Activated T-helper 1 cell treated with anti-CD3 and anti-CD28 coated beads, Interleukin-12 subunit alpha, Interleukin-12 subunit beta, Interleukin-2, Interleukin-4 antibody, amounts not matched to agents 30 ng/mL and 10 ng/mL and 1 ng/mL, durations not matched to agents 14 hours and 24 hours and 36 hours (primary cell): ENCODE measurements at regions not wholly inside any gene's neighbourhood (a gene's known extent, or its start where the extent isn't known, plus 50 kb on each side); places are given as distances from the start of the nearest gene placed in this dataset.
A peak's percentile ranks its signal among the peaks of the same experiment; 100 is the strongest.

ENCODE experiments used
- DNase-seq: peaks from one replicate; pipeline ENCODE4 v3.0.0; 2021; ENCODE audit warnings: low spot score
- H3K27ac Mint-ChIP-seq: one replicate; pipeline ENCODE4 v1.8.0; 2021; ENCODE audit warnings: mild to moderate bottlenecking, mixed read lengths
- H3K27me3 Mint-ChIP-seq: one replicate; pipeline ENCODE4 v1.8.0; 2022; ENCODE audit warnings: mild to moderate bottlenecking, moderate library complexity, mixed read lengths; ENCODE audit not compliant: insufficient read depth
- H3K36me3 Mint-ChIP-seq: one replicate; pipeline ENCODE4 v1.8.0; 2021; ENCODE audit warnings: low read depth, mixed read lengths
- H3K4me1 Mint-ChIP-seq: one replicate; pipeline ENCODE4 v1.8.0; 2021; ENCODE audit warnings: low read depth, mixed read lengths
- H3K4me3 Mint-ChIP-seq: one replicate; pipeline ENCODE4 v1.8.0; 2021; ENCODE audit warnings: mild to moderate bottlenecking, moderate library complexity, mixed read lengths
- H3K9me3 Mint-ChIP-seq: one replicate; pipeline ENCODE4 v1.8.0; 2021; ENCODE audit warnings: mixed read lengths
- intact Hi-C: fragments of 100-400 bp; cut with micrococcal nuclease; formaldehyde crosslinking; loops from one replicate; pipeline ENCODE4 v1.15.1; 2024

DNA sequence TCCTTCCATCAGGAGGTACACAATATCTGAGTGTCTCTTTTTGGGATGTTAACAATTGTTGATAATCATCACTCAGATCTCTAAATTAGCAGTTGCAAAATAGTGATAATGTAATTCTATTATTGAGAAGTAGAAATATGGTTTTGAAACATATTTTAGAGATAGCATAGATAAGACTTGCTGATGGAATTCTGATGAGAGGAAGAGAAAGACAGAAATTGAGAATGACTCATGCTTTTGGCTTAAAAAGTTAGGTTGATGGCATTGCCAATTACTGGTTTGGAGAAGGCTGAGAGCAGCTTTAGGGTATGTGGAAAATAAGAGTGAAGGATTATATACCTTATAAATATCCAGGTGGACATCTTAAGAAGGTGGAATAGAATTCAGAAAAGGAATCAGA lies 106.4 kb upstream of the EDNRB start:
- no peak for DNase-seq
- no peaks in the 10 kb centered on the region for H3K36me3 Mint-ChIP-seq
- H3K9me3 Mint-ChIP-seq, result peaks cover 6% of the 10 kb centered on the region
- intact Hi-C loops, result loop anchor here (5.0 kb wide), 1 partner anchor 1167 kb away; no protein-coding TSS in a partner anchor
- no peak overlapping the region for H3K27ac Mint-ChIP-seq
- no peak overlapping the region for H3K4me3 Mint-ChIP-seq
- peaks cover 10% of the 10 kb centered on the region for H3K4me1 Mint-ChIP-seq
- H3K27me3 Mint-ChIP-seq, result peaks cover 10% of the 10 kb centered on the region

DNA sequence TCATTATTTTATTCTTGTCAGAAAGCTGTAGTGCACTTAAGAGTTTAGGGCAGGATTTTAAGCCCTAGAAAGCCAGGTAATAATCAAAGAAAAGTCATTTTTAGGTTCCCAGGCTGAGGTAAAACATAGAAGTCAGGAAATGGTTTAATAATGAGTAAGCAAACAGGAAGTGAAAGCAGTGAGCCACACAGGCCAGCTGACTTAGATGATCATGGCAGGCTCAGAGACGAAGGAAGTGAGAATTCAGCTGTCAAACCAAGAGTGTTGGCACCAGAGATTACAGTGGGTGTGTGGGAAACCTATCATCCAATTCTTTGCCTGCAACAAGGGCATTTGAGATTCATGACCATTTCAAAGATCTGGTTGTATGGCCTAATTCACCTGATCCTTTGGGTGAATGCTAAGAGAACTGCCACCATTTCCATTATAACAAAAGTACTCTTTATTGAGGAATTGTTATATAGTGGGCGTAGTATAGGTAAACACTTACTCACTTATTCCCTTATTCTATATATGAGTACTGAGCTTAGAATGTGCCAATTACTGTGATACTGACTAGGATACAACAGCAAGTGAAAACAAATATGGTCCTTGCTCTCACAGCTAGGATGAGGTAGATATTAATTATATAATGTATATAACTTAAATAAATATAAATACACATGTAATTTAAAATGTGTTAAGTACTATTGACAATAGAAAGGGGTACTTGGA lies 103.7 kb upstream of the EDNRB start:
- H3K27ac Mint-ChIP-seq, result peak overlapping the region; percentile 76
- peaks cover 14% of the 10 kb centered on the region for H3K27me3 Mint-ChIP-seq
- no peaks in the 10 kb centered on the region for H3K36me3 Mint-ChIP-seq
- DNase-seq, result peak; percentile 35
- peaks cover 10% of the 10 kb centered on the region for H3K4me1 Mint-ChIP-seq
- H3K4me3 Mint-ChIP-seq, result no peak overlapping the region
- intact Hi-C loops, result loop anchor here (1.0 to 5.0 kb wide), 2 partner anchors 93 to 1170 kb away; no protein-coding TSS in a partner anchor
- H3K9me3 Mint-ChIP-seq, result peaks cover 6% of the 10 kb centered on the region

DNA sequence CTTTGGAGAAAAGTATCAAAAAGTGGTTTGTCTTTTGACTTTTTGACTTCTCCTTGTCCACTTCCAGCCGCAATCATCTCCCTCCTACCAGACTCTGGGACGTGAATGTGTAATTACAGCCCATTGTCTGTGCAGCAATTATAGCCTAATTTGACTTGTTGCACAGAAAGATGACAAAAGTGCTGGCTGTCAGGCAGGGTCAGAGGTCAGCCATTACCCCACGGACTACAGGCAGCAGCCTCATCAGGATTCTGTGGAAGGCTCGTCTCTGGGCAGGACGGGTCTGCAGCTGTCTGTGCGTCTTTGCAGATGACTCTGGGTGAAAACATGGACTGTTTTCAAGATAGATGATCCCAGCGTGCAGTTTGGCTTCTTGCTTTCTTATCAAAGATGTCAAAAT lies 102.2 kb upstream of the EDNRB start:
- H3K9me3 Mint-ChIP-seq, result peaks cover 6% of the 10 kb centered on the region

DNA sequence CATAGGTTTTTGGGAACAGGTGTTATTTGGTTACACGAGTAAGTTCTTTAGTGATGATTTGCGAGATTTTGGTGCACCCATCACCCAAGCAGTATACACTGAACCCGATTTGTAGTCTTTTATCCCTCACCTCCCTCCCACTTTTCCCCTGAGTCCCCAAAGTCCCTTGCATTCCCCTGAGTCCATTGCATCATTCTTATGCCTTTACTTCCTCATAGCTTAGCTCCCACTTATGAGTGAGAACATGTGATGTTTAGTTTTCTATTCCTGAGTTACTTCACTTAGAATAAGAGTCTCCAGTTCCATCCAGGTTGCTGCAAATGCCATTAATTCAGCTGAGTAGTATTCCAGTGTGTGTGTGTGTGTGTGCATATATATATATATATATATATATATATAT lies 97.2 kb upstream of the EDNRB start:
- Mint-ChIP-seq H3K27me3 (peaks cover 14% of the 10 kb centered on the region), H3K4me3 (no peak overlapping the region), H3K9me3 (no peaks in the 10 kb centered on the region), H3K36me3 (no peaks in the 10 kb centered on the region), H3K27ac (no peak overlapping the region), H3K4me1 (no peaks in the 10 kb centered on the region)
- intact Hi-C loops, result no loop called here
- DNase-seq, result no peak

More for the DNA sequence above, 102.2 kb upstream of the EDNRB start:
- peaks cover 19% of the 10 kb centered on the region for H3K27me3 Mint-ChIP-seq
- peaks cover 10% of the 10 kb centered on the region for H3K4me1 Mint-ChIP-seq
- intact Hi-C loops, result loop anchor here (5.0 kb wide), 1 partner anchor 1171 kb away; no protein-coding TSS in a partner anchor
- H3K36me3 Mint-ChIP-seq, result no peaks in the 10 kb centered on the region
- DNase-seq, result no peak
- H3K27ac Mint-ChIP-seq, result no peak overlapping the region
- no peak overlapping the region for H3K4me3 Mint-ChIP-seq

DNA sequence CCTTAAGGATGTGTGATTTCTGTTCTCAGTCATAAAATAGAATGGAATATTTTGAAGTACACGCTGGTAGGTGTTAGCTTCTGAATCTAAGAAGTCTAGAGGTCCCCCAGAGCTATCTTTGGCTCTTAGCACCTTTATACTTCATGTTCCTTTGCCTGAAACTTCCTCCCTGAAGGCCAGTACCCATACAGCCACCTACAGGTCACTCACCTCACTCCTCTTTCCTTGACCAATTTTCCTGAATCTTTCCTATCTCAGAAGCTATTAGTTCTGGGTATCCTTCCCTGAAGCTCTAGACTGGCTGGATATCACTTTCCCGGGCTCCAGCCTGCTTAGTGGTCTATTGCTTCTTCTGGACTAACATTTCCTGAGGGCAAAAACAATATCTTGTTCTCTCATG lies 93.4 kb upstream of the EDNRB start:
- no peak overlapping the region for H3K27ac Mint-ChIP-seq
- H3K27me3 Mint-ChIP-seq, result peaks cover 14% of the 10 kb centered on the region
- no peaks in the 10 kb centered on the region for H3K36me3 Mint-ChIP-seq
- DNase-seq, result no peak
- no peaks in the 10 kb centered on the region for H3K4me1 Mint-ChIP-seq
- no peak overlapping the region for H3K4me3 Mint-ChIP-seq
- H3K9me3 Mint-ChIP-seq, result no peaks in the 10 kb centered on the region
- intact Hi-C loops, result no loop called here

DNA sequence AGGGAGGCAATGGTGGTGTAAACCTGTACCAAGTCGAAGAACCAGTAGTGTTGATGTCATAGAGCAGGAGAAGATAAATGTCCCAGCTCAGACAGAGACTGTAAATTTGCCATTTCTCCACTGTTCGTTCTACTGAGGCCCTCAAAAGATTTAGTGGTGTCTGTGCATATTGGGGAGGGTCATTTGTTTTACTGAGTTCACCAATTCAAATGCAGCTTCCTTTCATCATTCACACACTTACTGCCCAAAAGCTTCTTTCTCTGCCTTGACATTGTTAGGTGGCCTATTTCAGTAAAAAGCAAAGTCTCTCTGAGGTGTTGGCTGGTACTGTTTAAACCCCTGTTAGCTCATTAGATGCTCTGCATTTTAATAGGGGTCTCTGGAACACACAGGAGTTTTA lies 86.2 kb upstream of the EDNRB start:
- DNase-seq, result no peak
- Mint-ChIP-seq H3K27me3 (peaks cover 10% of the 10 kb centered on the region), H3K4me3 (no peak overlapping the region), H3K4me1 (no peaks in the 10 kb centered on the region), H3K9me3 (no peaks in the 10 kb centered on the region), H3K36me3 (no peaks in the 10 kb centered on the region), H3K27ac (no peak overlapping the region)
- intact Hi-C loops, result no loop called here

DNA sequence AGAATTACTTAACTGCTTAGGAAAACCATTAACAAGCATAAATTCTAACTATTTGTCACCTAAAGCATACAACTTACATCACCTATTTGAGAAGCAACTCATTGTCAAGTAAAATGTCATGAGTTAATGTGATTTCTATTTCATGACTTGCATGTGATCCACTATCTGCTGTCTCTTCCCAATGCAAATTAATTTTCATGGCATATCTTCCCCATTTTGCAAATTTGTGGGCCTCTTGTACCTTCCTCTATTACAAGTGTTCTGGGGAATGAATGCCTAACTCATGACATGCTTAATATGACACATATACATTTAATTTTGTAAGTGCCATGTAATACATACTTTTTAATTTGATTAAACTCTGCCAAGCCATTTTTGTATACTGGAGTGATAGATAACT lies 81.1 kb upstream of the EDNRB start:
- DNase-seq, result no peak
- Mint-ChIP-seq H3K4me1 (no peaks in the 10 kb centered on the region), H3K27ac (no peak overlapping the region), H3K4me3 (no peak overlapping the region), H3K9me3 (peaks cover 6% of the 10 kb centered on the region), H3K27me3 (peaks cover 2% of the 10 kb centered on the region), H3K36me3 (no peaks in the 10 kb centered on the region)
- intact Hi-C loops, result no loop called here

DNA sequence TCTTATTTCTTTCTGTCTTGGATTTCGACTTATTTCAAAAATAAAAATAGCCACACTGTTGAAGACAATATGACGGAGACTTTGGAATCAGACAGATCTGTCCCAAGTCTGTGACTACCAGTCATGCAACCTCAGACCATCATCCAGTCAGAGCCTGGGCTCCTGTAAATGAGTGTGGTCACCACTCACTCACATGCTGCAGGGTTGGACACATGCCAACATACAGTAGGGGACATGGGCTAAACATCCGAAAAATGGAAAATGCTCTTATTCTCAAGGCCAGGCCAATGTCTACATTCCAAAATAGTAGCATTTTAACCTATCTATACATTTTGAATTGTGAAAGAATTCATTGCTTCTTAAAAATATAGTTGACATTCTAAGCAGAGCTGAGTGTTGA lies 75.5 kb upstream of the EDNRB start:
- Mint-ChIP-seq H3K4me1 (no peaks in the 10 kb centered on the region), H3K9me3 (peaks cover 6% of the 10 kb centered on the region), H3K4me3 (no peak overlapping the region), H3K36me3 (no peaks in the 10 kb centered on the region), H3K27me3 (no peaks in the 10 kb centered on the region), H3K27ac (no peak overlapping the region)
- DNase-seq, result no peak
- intact Hi-C loops, result no loop called here

DNA sequence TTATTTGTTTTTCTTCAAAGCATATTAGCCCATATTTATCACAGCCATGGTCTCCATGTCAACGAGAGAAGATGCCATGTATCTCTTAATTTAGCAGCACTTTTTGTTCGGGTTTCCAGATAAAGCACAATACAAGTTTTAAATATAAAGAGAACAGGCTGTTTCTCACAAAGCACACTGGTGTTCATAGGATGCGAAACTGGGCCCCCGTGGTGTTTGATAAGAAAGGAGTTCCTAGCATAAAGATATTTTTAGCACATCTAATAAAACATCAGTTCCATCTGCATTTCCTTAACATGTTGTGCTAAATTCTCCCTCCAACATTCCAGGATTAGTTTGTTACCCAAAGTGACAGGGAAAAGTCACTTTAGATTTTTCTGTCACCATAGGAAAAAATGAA lies 72.4 kb upstream of the EDNRB start:
- H3K9me3 Mint-ChIP-seq, result no peaks in the 10 kb centered on the region

DNA sequence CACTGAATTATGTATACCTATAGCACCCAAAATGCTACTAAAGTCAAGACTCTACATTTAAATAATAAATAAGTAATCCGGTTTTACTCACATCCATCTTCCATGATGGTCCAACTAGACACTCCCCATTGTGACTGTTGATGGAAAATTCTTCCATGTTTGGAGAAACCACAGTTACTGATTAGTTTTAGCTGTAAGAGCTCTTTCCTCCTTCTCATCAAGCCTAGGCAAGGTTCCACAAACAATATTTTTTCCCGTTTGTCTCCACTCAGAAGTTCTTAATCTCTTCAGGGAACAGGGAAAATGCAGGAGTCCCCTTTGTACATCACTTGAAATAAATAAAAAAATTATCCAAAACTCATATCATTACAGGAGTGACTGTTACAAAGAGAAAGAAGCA lies 70.7 kb upstream of the EDNRB start:
- no peaks in the 10 kb centered on the region for H3K4me1 Mint-ChIP-seq
- H3K27me3 Mint-ChIP-seq, result peaks cover 2% of the 10 kb centered on the region
- H3K4me3 Mint-ChIP-seq, result no peak overlapping the region
- intact Hi-C loops, result no loop called here
- H3K9me3 Mint-ChIP-seq, result no peaks in the 10 kb centered on the region
- DNase-seq, result no peak
- no peaks in the 10 kb centered on the region for H3K36me3 Mint-ChIP-seq
- H3K27ac Mint-ChIP-seq, result no peak overlapping the region

More for the DNA sequence above, 72.4 kb upstream of the EDNRB start:
- no peak for DNase-seq
- Mint-ChIP-seq H3K27ac (no peak overlapping the region), H3K4me3 (no peak overlapping the region), H3K4me1 (no peaks in the 10 kb centered on the region), H3K36me3 (no peaks in the 10 kb centered on the region), H3K27me3 (no peaks in the 10 kb centered on the region)
- intact Hi-C loops, result no loop called here

DNA sequence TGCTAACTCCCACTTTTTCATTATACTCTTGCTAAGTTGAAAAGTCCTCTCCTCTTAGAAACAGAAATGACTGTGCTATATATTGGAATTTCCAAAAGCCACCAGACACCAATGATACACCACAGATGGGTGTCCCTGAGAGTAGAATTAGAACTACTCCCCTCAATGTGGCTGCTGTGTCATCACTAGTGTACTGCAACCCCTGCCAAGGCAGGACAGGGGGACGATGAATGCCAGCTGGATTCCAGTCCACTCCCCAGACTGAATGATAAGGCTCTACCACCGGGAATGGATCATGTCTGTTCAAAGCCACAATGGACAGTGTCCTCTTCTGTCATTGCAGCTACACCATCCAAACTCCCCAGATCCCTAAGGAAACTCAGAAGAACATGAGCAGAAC lies 69.7 kb upstream of the EDNRB start:
- no peaks in the 10 kb centered on the region for H3K36me3 Mint-ChIP-seq
- intact Hi-C loops, result no loop called here
- no peak overlapping the region for H3K27ac Mint-ChIP-seq
- DNase-seq, result no peak
- peaks cover 2% of the 10 kb centered on the region for H3K27me3 Mint-ChIP-seq
- H3K9me3 Mint-ChIP-seq, result no peaks in the 10 kb centered on the region
- no peak overlapping the region for H3K4me3 Mint-ChIP-seq
- H3K4me1 Mint-ChIP-seq, result no peaks in the 10 kb centered on the region

DNA sequence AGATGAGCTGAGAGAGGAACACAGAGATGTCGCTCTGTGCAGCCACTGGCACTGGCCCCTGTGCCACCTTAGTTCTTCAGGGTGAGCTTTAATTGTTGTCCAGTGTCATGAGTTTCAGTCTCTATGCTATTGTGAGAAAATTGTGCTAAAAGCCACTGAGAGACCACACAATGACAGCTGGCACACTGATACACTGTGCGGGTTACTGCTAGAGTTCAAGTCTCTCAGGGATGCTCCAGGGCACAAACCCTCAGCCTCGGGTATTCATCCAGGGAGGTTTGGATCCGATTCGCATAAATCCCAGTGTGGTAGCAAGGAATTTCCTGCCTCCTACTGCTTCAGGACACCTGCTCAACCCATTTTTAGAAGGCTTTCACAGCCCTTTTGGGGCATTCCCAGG lies 68.1 kb upstream of the EDNRB start:
- Mint-ChIP-seq H3K4me1 (no peaks in the 10 kb centered on the region), H3K36me3 (no peaks in the 10 kb centered on the region), H3K9me3 (no peaks in the 10 kb centered on the region), H3K27me3 (peaks cover 2% of the 10 kb centered on the region), H3K27ac (no peak overlapping the region), H3K4me3 (no peak overlapping the region)
- no peak for DNase-seq
- intact Hi-C loops, result no loop called here

DNA sequence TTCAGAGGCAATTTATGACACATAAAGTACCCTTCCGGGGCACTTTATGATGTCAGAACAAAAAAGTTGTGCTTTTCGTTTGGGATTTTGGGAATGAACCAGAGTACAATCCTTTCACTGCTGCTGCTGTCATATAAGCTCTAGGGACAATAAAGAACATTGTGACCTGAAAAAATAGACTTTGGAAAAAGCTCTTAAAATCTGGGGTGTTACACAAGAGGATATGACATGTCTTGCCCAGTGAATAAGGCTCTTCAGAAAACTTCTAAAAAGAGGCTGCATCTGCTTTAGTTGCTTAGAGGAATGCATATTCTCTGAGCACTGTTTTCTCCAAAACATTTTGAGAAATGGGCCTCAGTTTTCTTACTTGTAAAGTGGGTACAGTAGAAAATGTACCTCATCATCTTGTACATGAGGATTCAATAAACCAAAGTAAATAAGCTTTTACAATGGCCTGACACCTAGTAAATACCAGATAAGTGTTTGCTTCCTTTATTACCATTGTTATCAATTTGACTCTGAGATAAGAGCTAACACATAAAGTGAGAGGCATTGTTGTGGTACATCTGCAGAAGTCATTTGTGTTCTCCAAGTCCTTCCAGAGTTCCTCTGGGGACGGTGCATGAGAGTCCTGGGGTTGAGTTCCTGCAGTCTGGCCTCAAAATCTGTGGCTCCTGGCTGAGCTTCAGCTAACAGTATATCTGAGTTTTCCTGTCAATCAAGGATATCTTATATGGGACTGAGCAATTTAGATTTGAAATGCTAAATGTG lies 67.4 kb upstream of the EDNRB start:
- intact Hi-C loops, result no loop called here
- DNase-seq, result no peak
- peaks cover 2% of the 10 kb centered on the region for H3K27me3 Mint-ChIP-seq
- no peaks in the 10 kb centered on the region for H3K36me3 Mint-ChIP-seq
- H3K27ac Mint-ChIP-seq, result no peak overlapping the region
- no peak overlapping the region for H3K4me3 Mint-ChIP-seq
- no peaks in the 10 kb centered on the region for H3K9me3 Mint-ChIP-seq
- no peaks in the 10 kb centered on the region for H3K4me1 Mint-ChIP-seq
